ENCODE measurements at regions not wholly inside any gene's neighbourhood (a gene's known extent, or its start where the extent isn't known, plus 50 kb on each side); places are given as distances from the start of the nearest gene placed in this dataset.

GRCh38 chr19:16018106-16018755, 58.1 kb upstream of the TPM4 start:
- POLR2A ChIA-PET = interaction anchor here (0.9 kb wide), 1 partner anchor 9 kb away, joined by 3 read pairs; no protein-coding TSS in a partner anchor
- TF ChIP-seq FOXJ2 (tag; IDR thresholded peaks at IDR 0.05) (no peak), SREBF2 (CRISPR knock-in tag; IDR thresholded peaks at IDR 0.05) (no peak), ZBTB11 (CRISPR knock-in tag; IDR thresholded peaks at IDR 0.05) (no peak), NBN (IDR thresholded peaks at IDR 0.05; ENCODE audit: low read depth) (no peak), SAFB (IDR thresholded peaks at IDR 0.05; ENCODE audit: borderline replicate concordance, low read depth, low read length) (no peak), SAP30 (IDR thresholded peaks at IDR 0.05; ENCODE audit: borderline replicate concordance, insufficient read depth, low read depth, low read length, poor library complexity, severe bottlenecking) (no peak), NKRF (IDR thresholded peaks at IDR 0.05; ENCODE audit: borderline replicate concordance) (no peak), SMC3 (conservative IDR thresholded peaks at IDR 0.05; ENCODE audit: insufficient read depth, low read depth, low read length) (no peak), ZEB2 (IDR thresholded peaks at IDR 0.05) (no peak), GATAD2A (IDR thresholded peaks at IDR 0.05) (no peak), ZNF644 (tag; IDR thresholded peaks at IDR 0.05; ENCODE audit: low read depth) (no peak), FOXP4 (CRISPR knock-in tag; IDR thresholded peaks at IDR 0.05; ENCODE audit: borderline replicate concordance) (no peak), RFX7 (CRISPR knock-in tag; IDR thresholded peaks at IDR 0.05) (no peak), KLF1 (tag; IDR thresholded peaks at IDR 0.05) (no peak)

More at GRCh38 chr19:16018106-16018755, 58.1 kb upstream of the TPM4 start:
- no peaks in the 10 kb centered on the region; the same call in 1 of the 2 replicates for H4K20me1 ChIP-seq (replicated peaks; ENCODE audit: control insufficient read depth, insufficient read depth, low read length)
- no peak overlapping the region for H3K9ac ChIP-seq (ENCODE audit: insufficient read depth in 1 of 2, low read depth in 2 of 2, low read length in 2 of 2)
- H3K9me3 ChIP-seq (replicated peaks; ENCODE audit: control insufficient read depth, insufficient read depth, low read depth, low read length) = no peaks in the 10 kb centered on the region
- peaks cover 0 to 16% of the 10 kb centered on the region in 2 experiments; a peak in 2 of 5 replicates for H3K27me3 ChIP-seq (ENCODE audit: control insufficient read depth in 2 of 2, insufficient read depth in 2 of 2, low read length in 2 of 2)
- BruUV-seq (replicated peaks) = no TSS peak
- no peak overlapping the region for H2AFZ ChIP-seq (ENCODE audit: low read depth, low read length)
- no peak for ATAC-seq
- H3K79me2 ChIP-seq (ENCODE audit: control insufficient read depth, insufficient read depth, low read length) = no peaks in the 10 kb centered on the region
- H3K9me1 ChIP-seq (ENCODE audit: control insufficient read depth, insufficient read depth, low read length) = peaks cover 5% of the 10 kb centered on the region
- in situ Hi-C loops (cut with MboI) = no loop called here
- CTCF ChIA-PET (ENCODE audit: low intra/inter-chr PET ratio) = interaction anchor here (0.5 kb wide), 1 partner anchor 147 kb away, joined by 3 read pairs; no protein-coding TSS in a partner anchor
- no peak overlapping the region for H3K27ac ChIP-seq (ENCODE audit: extremely low read depth, low read depth, low read length)
- H3K36me3 ChIP-seq (ENCODE audit: control insufficient read depth, insufficient read depth, low read length) = no peaks in the 10 kb centered on the region
- no peak for DNase-seq (ENCODE audit: extremely low read depth in 1 of 4, low spot score in 3 of 4)
- WGBS (ENCODE audit: insufficient coverage, low coverage, missing lambda C conversion rate) = 2% methylated on average over 13 of the region's 17 CpGs
- no peak overlapping the region for H3K4me2 ChIP-seq (ENCODE audit: insufficient read depth, low read length)
- intact Hi-C loops (cut with micrococcal nuclease) = no loop called here
- H3K4me3 ChIP-seq = no peak overlapping the region
- H3K4me1 ChIP-seq (replicated peaks in 1 of 2; ENCODE audit: control insufficient read depth in 2 of 2, insufficient read depth in 2 of 2, low read length in 2 of 2) = peaks cover 0 to 9% of the 10 kb centered on the region in 2 experiments; a peak in 1 of 5 replicates
- FAIRE-seq = no peak
